ENCODE measurements at regions not wholly inside any gene's neighbourhood (a gene's known extent, or its start where the extent isn't known, plus 50 kb on each side); places are given as distances from the start of the nearest gene placed in this dataset.

GRCh38 chr4:162360369-162361149, 196.8 kb upstream of the FSTL5 start:
- TF ChIP-seq CTCF (IDR thresholded peaks at IDR 0.05) (no peak), REST (IDR thresholded peaks at IDR 0.05; ENCODE audit: insufficient read depth in 1 of 2, low read depth in 2 of 2, low read length in 1 of 2) (no peak), SIN3A (IDR thresholded peaks at IDR 0.05; ENCODE audit: borderline replicate concordance, insufficient read depth, low read depth, low read length) (no peak)

Data from Panc1 (cell line).